ENCODE measurements at regions not wholly inside any gene's neighbourhood (a gene's known extent, or its start where the extent isn't known, plus 50 kb on each side); places are given as distances from the start of the nearest gene placed in this dataset.
"Not testable (repeated sequence)": the region's sequence is repeated elsewhere in the genome, so short reads cannot be mapped to it uniquely, and the experiment has no call there.

DNA sequence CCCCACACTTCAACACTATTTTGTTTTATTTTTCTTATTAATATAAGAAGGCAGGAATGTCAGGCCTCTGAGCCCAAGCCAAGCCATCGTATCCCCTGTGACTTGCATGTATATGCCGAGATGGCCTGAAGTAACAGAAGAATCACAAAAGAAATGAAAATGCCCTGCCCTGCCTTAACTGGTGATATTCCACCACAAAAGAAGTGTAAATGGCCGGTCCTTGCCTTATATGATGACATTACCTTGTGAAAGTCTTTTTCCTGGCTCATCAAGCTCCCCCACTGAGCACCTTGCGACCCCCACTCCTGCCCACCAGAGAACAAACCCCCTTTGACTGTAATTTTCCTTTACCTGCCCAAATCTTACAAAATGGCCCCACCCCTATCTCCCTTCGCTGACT lies 272.6 kb downstream of the SATB2 start:
- TF ChIP-seq, protein P1, sequence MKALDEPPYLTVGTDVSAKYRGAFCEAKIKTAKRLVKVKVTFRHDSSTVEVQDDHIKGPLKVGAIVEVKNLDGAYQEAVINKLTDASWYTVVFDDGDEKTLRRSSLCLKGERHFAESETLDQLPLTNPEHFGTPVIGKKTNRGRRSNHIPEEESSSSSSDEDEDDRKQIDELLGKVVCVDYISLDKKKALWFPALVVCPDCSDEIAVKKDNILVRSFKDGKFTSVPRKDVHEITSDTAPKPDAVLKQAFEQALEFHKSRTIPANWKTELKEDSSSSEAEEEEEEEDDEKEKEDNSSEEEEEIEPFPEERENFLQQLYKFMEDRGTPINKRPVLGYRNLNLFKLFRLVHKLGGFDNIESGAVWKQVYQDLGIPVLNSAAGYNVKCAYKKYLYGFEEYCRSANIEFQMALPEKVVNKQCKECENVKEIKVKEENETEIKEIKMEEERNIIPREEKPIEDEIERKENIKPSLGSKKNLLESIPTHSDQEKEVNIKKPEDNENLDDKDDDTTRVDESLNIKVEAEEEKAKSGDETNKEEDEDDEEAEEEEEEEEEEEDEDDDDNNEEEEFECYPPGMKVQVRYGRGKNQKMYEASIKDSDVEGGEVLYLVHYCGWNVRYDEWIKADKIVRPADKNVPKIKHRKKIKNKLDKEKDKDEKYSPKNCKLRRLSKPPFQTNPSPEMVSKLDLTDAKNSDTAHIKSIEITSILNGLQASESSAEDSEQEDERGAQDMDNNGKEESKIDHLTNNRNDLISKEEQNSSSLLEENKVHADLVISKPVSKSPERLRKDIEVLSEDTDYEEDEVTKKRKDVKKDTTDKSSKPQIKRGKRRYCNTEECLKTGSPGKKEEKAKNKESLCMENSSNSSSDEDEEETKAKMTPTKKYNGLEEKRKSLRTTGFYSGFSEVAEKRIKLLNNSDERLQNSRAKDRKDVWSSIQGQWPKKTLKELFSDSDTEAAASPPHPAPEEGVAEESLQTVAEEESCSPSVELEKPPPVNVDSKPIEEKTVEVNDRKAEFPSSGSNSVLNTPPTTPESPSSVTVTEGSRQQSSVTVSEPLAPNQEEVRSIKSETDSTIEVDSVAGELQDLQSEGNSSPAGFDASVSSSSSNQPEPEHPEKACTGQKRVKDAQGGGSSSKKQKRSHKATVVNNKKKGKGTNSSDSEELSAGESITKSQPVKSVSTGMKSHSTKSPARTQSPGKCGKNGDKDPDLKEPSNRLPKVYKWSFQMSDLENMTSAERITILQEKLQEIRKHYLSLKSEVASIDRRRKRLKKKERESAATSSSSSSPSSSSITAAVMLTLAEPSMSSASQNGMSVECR (CRISPR knock-in tag; IDR thresholded peaks at IDR 0.05; ENCODE audit: borderline replicate concordance), result not testable (repeated sequence)
- not testable (repeated sequence) for TF ChIP-seq FOXK1 (CRISPR knock-in tag; IDR thresholded peaks at IDR 0.05); ZNF423 (CRISPR knock-in tag; IDR thresholded peaks at IDR 0.05); RELA (CRISPR knock-in tag; IDR thresholded peaks at IDR 0.05; ENCODE audit: borderline replicate concordance); TCF7 (CRISPR knock-in tag; IDR thresholded peaks at IDR 0.05; ENCODE audit: low read depth); TP53 (CRISPR knock-in tag; IDR thresholded peaks at IDR 0.05); EMX1 (CRISPR knock-in tag; IDR thresholded peaks at IDR 0.05); KAT7 (CRISPR knock-in tag; IDR thresholded peaks at IDR 0.05; ENCODE audit: borderline replicate concordance)
- TF ChIP-seq, protein P2, sequence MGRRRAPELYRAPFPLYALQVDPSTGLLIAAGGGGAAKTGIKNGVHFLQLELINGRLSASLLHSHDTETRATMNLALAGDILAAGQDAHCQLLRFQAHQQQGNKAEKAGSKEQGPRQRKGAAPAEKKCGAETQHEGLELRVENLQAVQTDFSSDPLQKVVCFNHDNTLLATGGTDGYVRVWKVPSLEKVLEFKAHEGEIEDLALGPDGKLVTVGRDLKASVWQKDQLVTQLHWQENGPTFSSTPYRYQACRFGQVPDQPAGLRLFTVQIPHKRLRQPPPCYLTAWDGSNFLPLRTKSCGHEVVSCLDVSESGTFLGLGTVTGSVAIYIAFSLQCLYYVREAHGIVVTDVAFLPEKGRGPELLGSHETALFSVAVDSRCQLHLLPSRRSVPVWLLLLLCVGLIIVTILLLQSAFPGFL (CRISPR knock-in tag; IDR thresholded peaks at IDR 0.05; ENCODE audit: borderline replicate concordance), result not testable (repeated sequence)
- TF ChIP-seq, protein P3, sequence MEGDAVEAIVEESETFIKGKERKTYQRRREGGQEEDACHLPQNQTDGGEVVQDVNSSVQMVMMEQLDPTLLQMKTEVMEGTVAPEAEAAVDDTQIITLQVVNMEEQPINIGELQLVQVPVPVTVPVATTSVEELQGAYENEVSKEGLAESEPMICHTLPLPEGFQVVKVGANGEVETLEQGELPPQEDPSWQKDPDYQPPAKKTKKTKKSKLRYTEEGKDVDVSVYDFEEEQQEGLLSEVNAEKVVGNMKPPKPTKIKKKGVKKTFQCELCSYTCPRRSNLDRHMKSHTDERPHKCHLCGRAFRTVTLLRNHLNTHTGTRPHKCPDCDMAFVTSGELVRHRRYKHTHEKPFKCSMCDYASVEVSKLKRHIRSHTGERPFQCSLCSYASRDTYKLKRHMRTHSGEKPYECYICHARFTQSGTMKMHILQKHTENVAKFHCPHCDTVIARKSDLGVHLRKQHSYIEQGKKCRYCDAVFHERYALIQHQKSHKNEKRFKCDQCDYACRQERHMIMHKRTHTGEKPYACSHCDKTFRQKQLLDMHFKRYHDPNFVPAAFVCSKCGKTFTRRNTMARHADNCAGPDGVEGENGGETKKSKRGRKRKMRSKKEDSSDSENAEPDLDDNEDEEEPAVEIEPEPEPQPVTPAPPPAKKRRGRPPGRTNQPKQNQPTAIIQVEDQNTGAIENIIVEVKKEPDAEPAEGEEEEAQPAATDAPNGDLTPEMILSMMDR (IDR thresholded peaks at IDR 0.05), result not testable (repeated sequence)
- TF ChIP-seq, protein P4, sequence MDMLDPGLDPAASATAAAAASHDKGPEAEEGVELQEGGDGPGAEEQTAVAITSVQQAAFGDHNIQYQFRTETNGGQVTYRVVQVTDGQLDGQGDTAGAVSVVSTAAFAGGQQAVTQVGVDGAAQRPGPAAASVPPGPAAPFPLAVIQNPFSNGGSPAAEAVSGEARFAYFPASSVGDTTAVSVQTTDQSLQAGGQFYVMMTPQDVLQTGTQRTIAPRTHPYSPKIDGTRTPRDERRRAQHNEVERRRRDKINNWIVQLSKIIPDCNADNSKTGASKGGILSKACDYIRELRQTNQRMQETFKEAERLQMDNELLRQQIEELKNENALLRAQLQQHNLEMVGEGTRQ (CRISPR knock-in tag; IDR thresholded peaks at IDR 0.05), result not testable (repeated sequence)

Data from WTC11 (cell line).